ENCODE measurements at regions not wholly inside any gene's neighbourhood (a gene's known extent, or its start where the extent isn't known, plus 50 kb on each side); places are given as distances from the start of the nearest gene placed in this dataset.
"Not testable (repeated sequence)": the region's sequence is repeated elsewhere in the genome, so short reads cannot be mapped to it uniquely, and the experiment has no call there.

DNA sequence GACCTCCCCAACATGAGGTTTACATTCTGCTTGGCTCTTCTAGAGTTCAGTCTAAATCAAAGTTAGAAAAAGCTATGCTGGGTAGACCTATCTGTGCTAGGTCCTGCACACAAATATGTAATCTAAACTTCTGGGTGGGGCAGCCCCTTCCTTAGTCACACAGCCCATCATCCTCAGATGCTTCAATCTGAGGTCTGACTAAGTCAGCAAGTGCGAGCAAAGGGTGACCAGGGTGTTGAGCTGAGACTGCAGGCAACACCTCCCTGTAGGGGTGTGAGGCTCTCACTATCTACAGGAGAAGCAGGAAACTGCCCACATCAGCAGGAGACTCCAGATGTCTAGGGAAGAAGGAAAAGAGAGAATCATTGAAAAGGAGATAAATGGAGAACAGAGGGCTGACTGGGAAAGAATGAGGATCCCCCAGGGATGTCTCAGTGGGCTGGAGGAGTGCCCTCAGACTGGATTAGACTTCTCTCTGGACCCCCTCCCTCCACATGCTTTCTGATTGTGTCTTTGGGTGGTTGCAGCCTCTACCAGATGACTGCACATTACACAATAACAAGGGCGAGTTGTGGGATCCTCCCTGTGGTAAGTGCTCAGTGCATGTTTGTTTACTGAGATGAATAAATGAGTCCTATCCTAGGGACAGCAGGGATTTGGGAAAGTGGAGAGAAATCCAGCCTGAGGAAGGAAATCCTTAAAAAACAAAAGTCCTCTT, 266.2 kb upstream of the PLET1 start:
- peak; percentile 49 for DNase-seq (ENCODE audit: low read depth, low spot score)
- H3K27ac ChIP-seq = no peak overlapping the region

DNA sequence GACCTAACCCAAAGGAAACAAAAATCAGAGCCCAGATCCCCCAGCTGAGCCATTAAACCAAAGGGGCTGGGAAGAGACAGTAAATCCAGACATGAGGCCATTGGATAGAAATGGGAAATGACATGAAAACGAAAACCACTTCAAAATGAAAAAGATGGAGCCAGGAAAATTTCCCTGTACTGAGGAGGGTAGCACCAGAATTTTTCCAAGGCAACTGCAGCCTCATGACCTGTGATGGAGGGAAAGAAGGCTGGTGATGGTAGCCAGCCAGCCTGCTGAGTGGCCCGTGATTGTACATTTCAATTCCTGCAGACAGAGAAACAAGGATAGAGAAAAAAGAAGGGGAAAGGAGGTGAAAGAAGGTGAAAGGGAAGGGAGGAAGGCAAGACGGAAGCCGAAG, 268.4 kb upstream of the PLET1 start:
- no peak overlapping the region for H3K27ac ChIP-seq
- no peak for DNase-seq (ENCODE audit: low read depth, low spot score)

DNA sequence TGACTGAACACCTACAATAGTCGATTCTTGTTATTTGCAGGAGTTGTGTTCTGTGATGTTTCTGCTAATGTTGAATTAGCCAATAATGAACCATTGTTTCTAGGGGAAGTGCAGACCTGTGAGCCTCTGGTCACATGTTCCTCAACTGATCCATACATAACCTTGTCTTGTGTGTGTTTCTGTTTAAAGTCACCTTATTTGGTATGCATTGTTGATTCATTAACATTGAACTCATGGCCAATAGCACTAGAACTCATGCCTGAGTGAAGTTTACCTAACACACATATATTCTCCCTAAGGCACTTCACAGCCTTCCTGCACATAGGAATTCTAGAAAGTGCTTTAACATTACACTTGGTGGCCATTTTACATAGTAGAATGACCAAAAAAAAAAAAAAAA, 271.8 kb upstream of the PLET1 start:
- DNase-seq (ENCODE audit: low read depth, low spot score) = no peak
- no peak overlapping the region for H3K27ac ChIP-seq

DNA sequence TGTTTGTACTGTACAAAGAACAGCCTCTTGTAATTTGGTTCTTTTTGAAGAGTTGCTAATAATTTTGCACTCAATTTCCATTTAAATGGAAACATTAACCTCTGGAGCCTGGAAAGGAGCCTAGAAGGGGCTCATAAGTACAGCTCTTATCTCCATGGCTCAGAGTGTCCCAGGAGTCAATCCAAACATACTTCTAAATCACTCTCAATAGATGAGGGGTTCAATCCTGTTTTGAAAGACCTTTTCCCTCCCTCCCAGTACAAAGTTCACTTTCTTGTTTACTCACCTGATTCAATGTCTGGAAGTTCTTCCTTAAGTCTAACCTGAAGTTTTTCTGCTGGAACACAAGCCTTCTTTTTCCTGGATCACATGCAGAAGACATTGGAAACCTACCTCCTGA, 273.0 kb upstream of the PLET1 start:
- DNase-seq (ENCODE audit: low read depth, low spot score) = no peak
- H3K27ac ChIP-seq = no peak overlapping the region

DNA sequence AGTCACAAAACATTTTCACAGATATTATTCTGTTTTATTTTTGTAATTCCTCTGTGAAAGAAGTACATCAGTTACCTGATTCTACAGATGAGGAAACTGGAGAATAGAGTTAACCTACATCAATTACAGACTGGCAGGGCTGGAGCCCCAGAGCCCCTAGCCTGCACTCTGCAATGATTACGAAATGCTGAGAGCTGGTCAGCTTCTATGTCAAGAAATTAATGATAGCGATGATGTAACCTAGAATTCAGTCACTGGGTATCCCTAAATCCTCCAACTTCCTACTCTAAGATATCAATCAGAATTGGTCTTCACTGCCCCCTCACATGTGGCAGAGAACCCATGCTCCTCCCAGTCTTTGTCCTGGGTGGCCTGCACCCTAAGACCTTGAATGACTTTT, 273.5 kb upstream of the PLET1 start:
- no peak for DNase-seq (ENCODE audit: low read depth, low spot score)
- no peak overlapping the region for H3K27ac ChIP-seq

DNA sequence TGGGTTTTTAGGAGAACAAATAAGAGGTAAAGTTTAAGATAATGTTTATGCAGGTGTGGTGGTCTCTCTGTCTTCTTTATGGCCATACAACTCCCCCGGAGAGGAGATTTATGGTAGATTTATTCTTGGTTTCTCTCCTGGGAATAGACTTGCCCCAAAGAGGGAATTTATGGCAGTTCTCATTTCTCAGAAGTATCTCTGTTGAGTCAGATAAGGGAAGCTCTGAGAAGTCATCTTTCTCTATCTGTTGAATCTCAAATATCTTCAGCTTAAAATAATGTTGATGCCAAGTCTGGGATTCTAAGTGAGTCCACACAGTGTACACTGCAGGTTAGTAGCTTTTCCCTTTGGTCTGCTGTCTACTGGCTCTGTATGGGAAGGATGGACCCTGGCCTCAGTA, 276.4 kb upstream of the PLET1 start:
- peak overlapping the region; percentile 56 for H3K27ac ChIP-seq
- DNase-seq (ENCODE audit: low read depth, low spot score) = no peak

DNA sequence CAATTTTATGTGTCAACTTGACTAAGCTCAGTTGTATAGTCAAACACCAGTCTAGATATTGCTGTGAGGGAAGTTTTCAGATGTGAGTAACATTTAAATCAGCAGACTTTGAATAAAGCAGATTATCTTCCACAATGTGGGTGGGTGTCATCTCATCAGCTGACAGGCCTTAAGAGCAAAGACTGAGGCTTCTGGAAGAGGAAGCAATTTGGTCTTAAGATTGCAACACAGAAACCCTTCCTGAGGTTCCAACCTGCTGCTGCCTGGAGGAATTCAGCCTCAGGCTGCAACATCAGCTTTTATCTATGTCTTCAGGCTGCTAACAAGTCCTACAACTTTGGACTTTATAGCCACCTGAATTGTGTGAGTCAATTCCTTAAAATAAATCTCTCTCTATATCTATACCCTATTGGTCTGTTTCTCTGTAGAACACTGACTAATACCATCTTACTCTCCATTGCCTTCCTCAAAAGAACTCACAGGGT, 277.2 kb upstream of the PLET1 start:
- peak overlapping the region; percentile 56 for H3K27ac ChIP-seq
- DNase-seq (ENCODE audit: low read depth, low spot score) = peak; percentile 95

DNA sequence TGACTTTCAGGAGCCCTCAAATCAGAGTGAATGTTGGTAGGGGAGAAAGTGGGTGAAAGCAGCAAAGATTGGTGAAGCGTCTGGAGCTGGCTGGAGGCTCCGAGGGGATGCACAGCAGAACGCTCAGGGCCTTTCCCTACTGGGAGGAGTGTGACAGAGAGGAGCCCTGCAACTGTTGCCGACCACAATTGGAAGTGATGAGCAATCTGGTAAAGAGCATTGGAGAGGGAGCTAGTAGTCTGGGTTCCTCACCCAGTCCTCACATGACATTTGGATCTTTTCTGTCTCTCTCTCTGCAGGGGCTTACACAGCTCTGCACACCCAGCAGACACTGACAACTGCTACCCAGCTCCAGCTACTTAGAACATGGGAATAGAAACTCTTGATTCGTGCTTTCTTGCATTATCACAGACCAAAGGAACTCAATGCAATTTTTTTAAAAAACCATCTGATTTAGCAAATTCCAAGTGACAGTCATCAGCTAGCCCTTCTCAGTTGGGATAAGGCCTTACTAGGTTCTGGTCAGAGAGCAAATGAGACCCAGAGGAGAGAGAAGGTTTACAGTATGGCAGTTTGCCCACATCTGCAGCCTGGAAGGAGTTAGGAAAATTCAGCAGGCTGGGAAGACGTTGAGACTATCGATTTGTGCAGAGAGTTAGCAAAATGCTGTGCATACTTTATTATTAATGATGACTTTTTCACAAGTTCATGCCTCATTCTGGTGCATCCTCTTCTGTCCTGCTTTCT, 278.0 kb upstream of the PLET1 start:
- no peak for DNase-seq (ENCODE audit: low read depth, low spot score)
- H3K27ac ChIP-seq = peak overlapping the region; percentile 56

DNA sequence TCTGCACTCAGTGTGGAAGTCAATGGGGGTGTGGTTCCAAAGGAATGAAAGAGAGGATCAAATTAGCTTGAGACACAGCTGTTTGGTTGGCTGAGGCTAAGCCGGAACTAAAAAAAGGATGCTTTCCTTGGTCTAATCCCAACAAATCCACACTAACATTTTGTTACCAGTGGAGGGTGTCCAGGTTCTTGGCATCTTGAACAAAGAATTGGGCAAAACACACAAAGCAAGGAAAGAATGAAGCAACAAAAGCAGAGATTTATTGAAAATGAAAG, 278.6 kb upstream of the PLET1 start:
- DNase-seq (ENCODE audit: low read depth, low spot score); H3K27ac ChIP-seq: not testable (repeated sequence)

DNA sequence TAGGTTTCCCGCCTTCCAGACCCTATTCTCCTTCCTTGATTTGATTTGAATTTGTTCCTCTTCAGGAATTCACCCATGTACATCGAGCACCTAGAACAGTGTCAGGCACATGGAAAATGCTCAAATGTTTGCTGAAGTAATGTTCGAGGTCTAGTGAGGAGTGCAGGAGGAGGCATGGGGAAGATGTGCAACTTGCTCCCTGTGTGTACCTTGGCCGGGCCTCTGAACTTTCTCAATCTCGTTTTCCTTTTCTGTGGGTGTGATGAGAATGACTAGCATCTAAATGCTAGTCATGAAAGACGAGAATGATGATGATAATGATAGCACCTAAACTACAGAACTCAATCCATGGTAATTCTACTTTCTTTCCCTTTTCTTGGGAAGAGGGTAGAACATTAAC, 279.1 kb upstream of the PLET1 start:
- no peak for DNase-seq (ENCODE audit: low read depth, low spot score)
- no peak overlapping the region for H3K27ac ChIP-seq

DNA sequence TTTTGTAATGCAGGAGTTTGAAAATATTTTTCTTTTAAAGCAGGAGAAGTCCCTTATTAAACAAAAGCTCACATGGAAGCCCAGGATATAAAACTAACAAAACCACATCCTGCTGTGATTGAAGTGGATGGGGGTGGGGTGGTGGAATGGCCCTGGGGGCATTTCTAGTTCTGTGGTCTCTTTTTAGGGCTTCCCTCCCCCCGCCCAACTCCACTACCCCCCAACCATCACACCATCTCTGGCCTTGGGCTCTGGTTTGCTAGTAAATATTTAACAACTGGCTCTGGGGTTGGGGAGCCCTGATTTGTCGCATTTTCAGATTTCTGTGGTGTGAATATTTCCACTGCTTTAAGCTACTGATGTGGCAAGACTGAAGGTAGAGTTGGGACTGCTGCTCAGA, 279.6 kb upstream of the PLET1 start:
- DNase-seq (ENCODE audit: low read depth, low spot score) = no peak
- H3K27ac ChIP-seq = no peak overlapping the region

DNA sequence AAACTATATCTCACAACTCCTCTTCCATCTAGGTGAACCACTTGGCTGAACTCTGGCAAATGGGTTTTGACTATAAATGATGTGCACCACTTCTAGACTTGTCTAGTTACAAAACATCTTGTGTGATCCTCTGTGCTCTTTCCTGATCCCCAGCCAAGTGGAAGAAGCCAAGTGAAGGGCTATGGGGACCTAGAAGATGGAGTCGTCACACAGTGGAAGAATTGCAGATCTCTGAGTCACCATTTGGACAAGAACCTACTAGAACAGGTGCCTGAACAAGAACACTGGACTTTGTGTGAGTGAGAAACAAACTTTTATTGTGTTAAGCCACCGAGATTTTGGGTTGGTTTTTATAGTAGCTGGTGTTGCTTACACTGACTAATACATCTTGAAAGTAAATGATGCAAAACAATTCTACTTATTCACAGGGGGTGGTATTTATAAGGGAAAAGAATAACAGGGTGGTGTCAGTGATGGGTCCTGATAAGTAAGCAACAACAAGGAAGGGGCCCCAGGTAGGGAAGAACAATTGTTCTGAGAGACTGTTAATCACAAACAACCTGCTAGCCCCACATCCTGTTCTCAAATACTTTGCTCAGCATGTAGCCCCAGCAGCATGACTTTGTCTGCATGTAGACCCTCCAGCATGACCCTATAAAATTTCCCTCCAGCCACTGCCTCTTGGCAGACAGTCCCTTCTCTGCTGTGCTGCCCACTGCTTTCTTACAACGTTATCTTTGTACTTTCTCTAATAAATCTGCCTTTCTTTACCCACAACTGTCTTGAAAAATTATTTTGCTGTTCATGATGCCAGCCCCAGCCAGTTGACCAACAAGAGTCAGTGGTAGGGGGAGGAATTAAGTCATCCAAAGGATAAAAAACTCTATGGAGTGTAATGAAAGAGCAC, 280.7 kb upstream of the PLET1 start:
- no peak for DNase-seq (ENCODE audit: low read depth, low spot score)
- no peak overlapping the region for H3K27ac ChIP-seq

DNA sequence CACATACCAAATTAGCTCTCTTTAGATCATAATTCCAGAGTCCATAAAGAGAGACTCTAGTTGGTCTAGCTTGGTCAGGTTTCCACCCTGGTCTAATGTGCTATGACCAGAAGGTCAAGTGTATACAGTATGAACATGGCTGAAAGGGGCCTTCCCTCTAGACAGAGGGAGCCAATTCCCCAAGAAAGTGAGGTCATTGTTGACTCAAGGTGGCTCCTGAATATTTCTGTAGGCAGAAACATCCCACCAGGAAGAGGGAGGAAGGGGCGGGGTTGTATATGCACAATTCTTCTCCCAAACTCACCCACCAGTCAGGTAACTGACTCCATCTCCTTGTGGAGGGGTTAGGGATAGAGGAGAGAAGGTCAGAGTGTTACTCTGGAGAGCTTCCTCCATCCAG, 281.8 kb upstream of the PLET1 start:
- no peak overlapping the region for H3K27ac ChIP-seq
- no peak for DNase-seq (ENCODE audit: low read depth, low spot score)

DNA sequence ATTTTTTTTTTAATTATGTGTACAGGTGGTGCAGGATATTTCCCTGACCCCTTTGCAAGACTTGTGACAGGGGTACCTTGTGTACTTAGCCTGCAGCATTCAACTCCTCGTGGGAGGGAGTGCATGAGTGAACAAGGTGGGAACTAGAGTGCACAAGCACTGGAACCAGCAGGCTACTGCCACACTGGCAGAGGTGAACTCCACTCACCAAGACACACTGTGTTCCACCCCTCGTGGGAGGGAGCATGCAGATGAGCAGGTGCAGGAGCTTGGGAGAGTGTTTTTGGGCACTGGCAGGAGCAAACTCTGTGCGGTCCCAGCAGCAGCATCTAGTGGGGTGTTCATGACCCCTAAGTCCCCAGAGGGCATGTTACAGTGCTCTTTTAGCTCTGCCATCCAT, 282.7 kb upstream of the PLET1 start:
- H3K27ac ChIP-seq = no peak overlapping the region
- DNase-seq (ENCODE audit: low read depth, low spot score) = no peak

DNA sequence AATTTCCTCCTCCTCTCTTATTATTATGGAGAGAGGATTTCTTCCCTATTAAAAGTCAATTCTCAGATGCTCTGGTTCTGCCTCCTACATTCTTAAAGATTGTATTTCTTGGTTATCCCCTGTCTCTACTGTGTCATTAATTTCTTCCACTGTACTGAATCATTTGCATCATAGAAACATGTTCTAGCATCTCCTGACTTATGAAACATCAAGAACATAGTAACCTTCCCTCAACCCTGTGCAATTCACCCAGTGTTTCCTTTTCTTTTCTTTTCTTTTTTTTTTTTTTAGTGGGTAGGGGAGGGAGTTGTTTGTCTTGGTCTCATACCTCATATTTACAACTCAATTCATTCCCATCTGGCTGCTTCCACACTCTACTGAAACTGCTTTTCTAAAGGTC, 288.0 kb upstream of the PLET1 start:
- H3K27ac ChIP-seq = no peak overlapping the region
- no peak for DNase-seq (ENCODE audit: low read depth, low spot score)

DNA sequence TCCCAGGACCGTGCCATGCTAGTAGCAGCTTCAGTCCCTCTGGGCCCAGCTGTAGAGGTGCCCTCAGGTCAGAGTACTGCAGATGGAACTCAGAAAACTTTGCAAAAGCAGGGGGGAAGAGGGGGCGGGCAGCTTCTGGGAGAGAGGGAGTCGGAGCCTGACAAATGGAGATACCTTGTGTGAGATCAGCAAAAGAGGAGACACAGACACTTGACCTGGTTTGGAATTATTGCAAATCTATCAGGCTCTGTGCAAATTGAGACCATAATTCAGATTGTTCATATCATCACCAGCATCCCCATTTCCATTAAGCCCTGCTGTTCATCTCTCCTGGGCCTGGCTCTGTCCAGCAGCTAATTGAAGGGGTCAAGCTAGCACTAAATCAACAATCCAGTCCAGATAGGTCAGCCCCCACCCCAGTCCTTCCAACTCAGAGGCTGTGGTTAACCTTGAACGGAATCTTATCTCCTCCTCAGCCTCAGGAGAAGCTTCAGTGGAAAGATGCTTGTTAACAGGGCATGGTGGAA, 292.6 kb upstream of the PLET1 start:
- H3K27ac ChIP-seq = no peak overlapping the region
- no peak for DNase-seq (ENCODE audit: low read depth, low spot score)

DNA sequence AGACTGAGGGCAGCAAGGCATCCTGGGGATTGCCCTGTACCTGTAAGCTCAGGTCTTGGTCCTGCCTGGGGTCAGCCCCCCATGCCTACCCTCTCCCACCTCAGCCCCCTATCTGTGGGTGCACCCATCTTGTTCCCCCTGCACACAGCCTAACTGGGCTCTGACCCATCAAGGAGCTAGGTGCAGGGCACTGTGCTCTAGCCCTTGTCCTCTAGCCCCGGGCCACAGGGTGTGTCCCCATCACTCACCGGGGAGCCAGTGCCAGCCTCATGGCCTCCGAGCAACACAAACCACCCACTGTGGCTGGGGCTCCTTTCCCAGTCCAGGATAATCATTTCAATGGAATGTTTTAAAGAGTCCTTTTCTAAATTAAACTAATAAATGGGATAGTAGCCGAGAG, 293.9 kb upstream of the PLET1 start:
- DNase-seq (ENCODE audit: low read depth, low spot score) = no peak
- H3K27ac ChIP-seq = no peak overlapping the region

DNA sequence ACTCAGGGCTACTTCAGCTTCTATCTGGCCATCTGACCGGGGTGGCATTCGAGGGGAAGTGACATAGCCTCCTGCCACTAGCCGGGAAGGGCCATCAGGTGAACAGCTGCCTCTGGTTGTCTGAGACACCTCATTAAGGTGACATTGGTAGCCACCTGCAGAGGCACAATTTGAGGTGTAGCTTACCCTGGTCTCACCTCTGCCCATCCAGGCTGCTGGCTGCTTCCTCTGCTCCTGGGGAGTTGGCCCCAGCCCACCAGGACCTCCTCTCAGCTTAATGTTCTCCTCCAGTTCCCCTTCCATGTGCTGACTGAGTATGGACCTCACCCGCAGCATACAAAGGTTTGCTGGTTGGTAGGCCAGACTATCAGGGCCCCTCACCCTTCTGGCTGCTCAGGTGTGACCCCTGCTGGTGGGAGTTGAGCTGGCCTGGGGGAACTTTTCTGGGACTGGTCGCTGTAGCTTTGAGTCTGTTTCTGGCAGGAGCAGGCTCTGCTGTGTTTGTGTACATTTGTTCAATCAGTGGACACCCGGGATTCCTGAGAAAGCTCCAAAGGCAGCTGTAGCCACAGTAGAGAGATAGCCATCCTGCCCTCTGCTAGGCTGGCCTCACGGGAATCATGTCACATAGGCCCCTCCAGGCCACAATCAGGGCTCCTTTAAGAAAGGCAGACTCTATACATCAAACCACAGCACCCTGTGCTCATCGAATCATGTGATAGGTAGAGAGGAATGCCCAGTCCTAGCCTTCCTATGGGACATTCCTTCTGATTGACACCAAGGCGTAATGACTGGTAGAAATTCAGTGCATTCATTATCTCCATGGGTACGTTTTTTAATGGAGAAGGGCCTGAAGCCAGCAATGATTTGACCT, 295.1 kb upstream of the PLET1 start:
- DNase-seq (ENCODE audit: low read depth, low spot score) = no peak

DNA sequence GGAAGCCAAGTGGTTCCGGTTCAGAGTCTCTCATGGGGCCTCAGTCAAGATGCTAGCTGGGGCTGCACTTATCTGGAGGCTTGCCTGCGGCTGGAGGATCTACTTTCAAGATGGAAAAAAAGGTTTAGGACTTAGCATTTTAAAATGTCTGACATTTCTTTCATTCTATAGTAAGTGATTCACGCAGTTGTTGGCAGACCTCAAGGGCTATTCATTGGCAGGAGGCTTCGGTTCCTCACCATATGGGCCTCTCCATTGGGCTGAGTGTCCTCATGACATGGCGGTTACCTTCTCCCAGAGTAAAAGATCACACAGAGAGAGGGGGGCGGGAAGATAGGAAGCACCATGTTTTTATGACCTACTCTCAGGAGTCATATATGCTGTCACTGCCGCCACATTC, 298.0 kb upstream of the PLET1 start:
- no peak for DNase-seq (ENCODE audit: low read depth, low spot score)
- H3K27ac ChIP-seq = no peak overlapping the region

More for the DNA sequence above, 295.1 kb upstream of the PLET1 start:
- H3K27ac ChIP-seq = no peak overlapping the region

DNA sequence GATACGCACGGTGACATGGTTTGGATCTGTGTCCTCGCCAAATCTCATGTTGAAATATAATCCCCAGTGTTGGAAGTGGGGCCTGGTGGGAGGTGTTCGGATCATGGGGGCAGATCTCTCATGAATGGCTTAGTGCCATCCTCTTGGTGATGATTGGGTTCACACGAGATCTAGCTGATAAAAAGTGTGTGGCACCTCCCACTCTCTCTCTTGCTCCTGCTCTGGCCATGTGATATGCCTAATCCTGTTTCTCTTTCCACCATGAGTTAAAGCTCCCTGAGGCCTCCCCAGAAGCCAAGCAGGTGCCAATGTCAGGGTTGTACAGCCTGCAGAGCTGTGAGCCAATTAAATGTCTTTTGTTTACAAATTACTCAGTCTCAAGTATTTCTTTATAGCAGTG, 303.1 kb upstream of the PLET1 start:
- H3K27ac ChIP-seq = no peak overlapping the region
- no peak for DNase-seq (ENCODE audit: low read depth, low spot score)
